Esophagus muscularis mucosa (tissue), 4 donors: ENCODE measurements at regions not wholly inside any gene's neighbourhood (a gene's known extent, or its start where the extent isn't known, plus 50 kb on each side); places are given as distances from the start of the nearest gene placed in this dataset.

Experiments
- DNase-seq: peaks from one replicate; pipeline ENCODE4 v3.0.0-alpha.2; 2017; ENCODE audit errors: extremely low spot score
- H3K27ac ChIP-seq, 4 donors: fragments of 200-600 bp; sonication (generic); replicated peaks in 1 of 4; 1 replicate in 3 of 4; 2 replicates in 1 of 4; pipeline ENCODE4 v1.5.1; 2016 to 2019; ENCODE audit warnings: mild to moderate bottlenecking in 1 of 4
- H3K27me3 ChIP-seq, 4 donors: fragments of 200-600 bp; sonication (generic); one replicate each; pipeline versions ENCODE4 v1.5.1 to v1.6.0; 2016 to 2019
- H3K36me3 ChIP-seq, 4 donors: fragments of 200-600 bp; sonication (generic); one replicate each; pipeline ENCODE4 v1.5.1; 2016 to 2019
- H3K4me1 ChIP-seq, 4 donors: fragments of 200-600 bp; sonication (generic); one replicate each; pipeline ENCODE4 v1.5.1; 2016 to 2019
- H3K4me3 ChIP-seq, 4 donors: fragments of 200-600 bp; sonication (generic); 1 replicate in 2 of 4; 2 replicates in 2 of 4; pipeline ENCODE4 v1.5.1; 2016 to 2019; ENCODE audit warnings: mild to moderate bottlenecking in 4 of 4, moderate library complexity in 1 of 4
- H3K9me3 ChIP-seq, 4 donors: fragments of 200-600 bp; sonication (generic); 1 replicate in 3 of 4; 2 replicates in 1 of 4; pipeline ENCODE4 v1.5.1; 2016 to 2019
- CTCF ChIP-seq, 3 experiments: fragments of 200-600 bp in 2 of 3; fragments of 450-650 bp in 1 of 3; sonication (generic) in 2 of 3; IDR thresholded peaks; one replicate each; pipeline ENCODE4 v1.5.1; 2017 to 2019; ENCODE audit warnings: antibody characterized with exemption in 3 of 3, mild to moderate bottlenecking in 2 of 3, moderate library complexity in 1 of 3
- EP300 ChIP-seq: sonication (generic); formaldehyde crosslinking; IDR thresholded peaks from one replicate; pipeline ENCODE4 v1.6.1; 2017; ENCODE audit warnings: antibody characterized with exemption
- POLR2A ChIP-seq: fragments of 450-650 bp; IDR thresholded peaks from one replicate; pipeline ENCODE4 v1.6.1; 2017; ENCODE audit warnings: antibody characterized with exemption, moderate library complexity, mild to moderate bottlenecking, low read depth
- POLR2AphosphoS5 ChIP-seq, 2 donors: sonication (generic); formaldehyde crosslinking; IDR thresholded peaks; one replicate each; pipeline ENCODE4 v1.6.1; 2017; ENCODE audit warnings: antibody characterized with exemption in 2 of 2
- WGBS: methylation state at CpG from one replicate; pipeline ENCODE4 v1.1.5; 2018; 5-methylcytosine and 5-hydroxymethylcytosine counted together
- intact Hi-C: fragments of 100-400 bp; cut with DNase I; formaldehyde crosslinking; loops from one replicate; pipeline ENCODE4 v1.15.1; 2023

GRCh38 chr10:4095166-4095917 lies 310.3 kb upstream of the KLF6 start:
- H3K27me3 ChIP-seq = no peaks in the 10 kb centered on the region
- no peaks in the 10 kb centered on the region for H3K4me1 ChIP-seq
- H3K9me3 ChIP-seq = no peaks in the 10 kb centered on the region
- intact Hi-C loops = no loop called here
- H3K4me3 ChIP-seq = no peak overlapping the region
- TF ChIP-seq CTCF (IDR thresholded peaks at IDR 0.05) (no peak), EP300 (no peak), POLR2AphosphoS5 (IDR thresholded peaks at IDR 0.05) (no peak), POLR2A (no peak)
- H3K27ac ChIP-seq = no peak overlapping the region
- no peaks in the 10 kb centered on the region for H3K36me3 ChIP-seq
- 92% methylated on average over 6 of the region's 6 CpGs for WGBS
- DNase-seq = no peak

GRCh38 chr10:4094751-4095150 lies 309.7 kb upstream of the KLF6 start:
- Histone ChIP-seq H3K9me3 (no peaks in the 10 kb centered on the region), H3K27me3 (no peaks in the 10 kb centered on the region), H3K4me1 (no peaks in the 10 kb centered on the region), H3K27ac (no peak overlapping the region), H3K4me3 (no peak overlapping the region), H3K36me3 (no peaks in the 10 kb centered on the region)
- intact Hi-C loops = no loop called here
- 76% methylated on average over 2 of the region's 2 CpGs for WGBS
- no peak for DNase-seq
- TF ChIP-seq EP300 = no peak
- no peak for TF ChIP-seq POLR2A
- TF ChIP-seq POLR2AphosphoS5 (IDR thresholded peaks at IDR 0.05) = no peak
- no peak for TF ChIP-seq CTCF (IDR thresholded peaks at IDR 0.05)

GRCh38 chr10:4093438-4093837 lies 308.4 kb upstream of the KLF6 start:
- H3K27ac ChIP-seq = no peak overlapping the region
- intact Hi-C loops = no loop called here
- H3K27me3 ChIP-seq = no peaks in the 10 kb centered on the region
- no peak overlapping the region for H3K4me3 ChIP-seq
- no peaks in the 10 kb centered on the region for H3K36me3 ChIP-seq
- no peak for TF ChIP-seq CTCF (IDR thresholded peaks at IDR 0.05)
- 92% methylated on average over 5 of the region's 5 CpGs for WGBS
- H3K9me3 ChIP-seq = no peaks in the 10 kb centered on the region
- DNase-seq = no peak
- no peaks in the 10 kb centered on the region for H3K4me1 ChIP-seq

- TF ChIP-seq POLR2AphosphoS5 (IDR thresholded peaks at IDR 0.05) (no peak), CTCF (IDR thresholded peaks at IDR 0.05) (no peak), POLR2A (no peak), EP300 (no peak)
- no peak for DNase-seq
- no peaks in the 10 kb centered on the region for H3K9me3 ChIP-seq
- no peaks in the 10 kb centered on the region for H3K36me3 ChIP-seq
- no peak overlapping the region for H3K27ac ChIP-seq
- H3K4me1 ChIP-seq = peaks cover 7 to 21% (median 17%) of the 10 kb centered on the region in 4 donors
- 95% methylated on average over 14 of the region's 14 CpGs for WGBS
- no peaks in the 10 kb centered on the region for H3K27me3 ChIP-seq
- intact Hi-C loops = no loop called here
- H3K4me3 ChIP-seq = no peak overlapping the region
Measured at GRCh38 chr10:4088354-4089066, 303.5 kb upstream of the KLF6 start.
